ENCODE measurements at regions not wholly inside any gene's neighbourhood (a gene's known extent, or its start where the extent isn't known, plus 50 kb on each side); places are given as distances from the start of the nearest gene placed in this dataset.
"Not testable (repeated sequence)": the region's sequence is repeated elsewhere in the genome, so short reads cannot be mapped to it uniquely, and the experiment has no call there.

- no peak for DNase-seq
Measured at GRCh38 chr3:152891678-152892077, 56.7 kb downstream of the P2RY1 start.

GRCh38 chr3:152892446-152892845, 57.5 kb downstream of the P2RY1 start:
- no peak for DNase-seq

GRCh38 chr3:152893647-152894046, 58.7 kb downstream of the P2RY1 start:
- no peak for DNase-seq

GRCh38 chr3:152899306-152899705, 64.4 kb downstream of the P2RY1 start:
- DNase-seq: no peak

GRCh38 chr3:152902141-152902669, 67.3 kb downstream of the P2RY1 start:
- no peak for DNase-seq

- DNase-seq: no peak
Measured at GRCh38 chr3:152905631-152906030, 70.7 kb downstream of the P2RY1 start.

- peak; percentile 26 for DNase-seq
Measured at GRCh38 chr3:152909180-152909883, 74.4 kb downstream of the P2RY1 start.

- DNase-seq: no peak
Measured at GRCh38 chr3:152910211-152910610, 75.3 kb downstream of the P2RY1 start.

GRCh38 chr3:152910966-152911365, 76.0 kb downstream of the P2RY1 start:
- no peak for DNase-seq

- DNase-seq: not testable (repeated sequence)
Measured at GRCh38 chr3:152914743-152915142, 79.8 kb downstream of the P2RY1 start.

GRCh38 chr3:152915695-152916094, 80.8 kb downstream of the P2RY1 start:
- no peak for DNase-seq

GRCh38 chr3:152916753-152917279, 81.9 kb downstream of the P2RY1 start:
- DNase-seq: no peak

- DNase-seq: no peak
Measured at GRCh38 chr3:152921351-152921750, 86.4 kb downstream of the P2RY1 start.

GRCh38 chr3:152922554-152922953, 87.6 kb downstream of the P2RY1 start:
- DNase-seq: no peak

- DNase-seq: no peak
Measured at GRCh38 chr3:152927131-152927530, 92.2 kb downstream of the P2RY1 start.

- DNase-seq: no peak
Measured at GRCh38 chr3:152930516-152930915, 95.6 kb downstream of the P2RY1 start.

GRCh38 chr3:152937234-152937633, 102.3 kb downstream of the P2RY1 start:
- no peak for DNase-seq

GRCh38 chr3:152938974-152939636, 104.2 kb downstream of the P2RY1 start:
- DNase-seq: no peak

- DNase-seq: no peak
Measured at GRCh38 chr3:152941859-152942258, 106.9 kb downstream of the P2RY1 start.

GRCh38 chr3:152942366-152942765, 107.4 kb downstream of the P2RY1 start:
- DNase-seq: no peak

GRCh38 chr3:152943645-152944044, 108.7 kb downstream of the P2RY1 start:
- DNase-seq: peak; percentile 7

- DNase-seq: no peak
Measured at GRCh38 chr3:152944671-152945070, 109.7 kb downstream of the P2RY1 start.

- DNase-seq: no peak
Measured at GRCh38 chr3:152945556-152945955, 110.6 kb downstream of the P2RY1 start.

GRCh38 chr3:152957491-152957890, 122.6 kb downstream of the P2RY1 start:
- DNase-seq: no peak

Measured in fibroblast of skin of back (primary cell).